DMS53 treated with DMSO at 0.1 percent for 48 hours (cell line): ENCODE measurements at regions not wholly inside any gene's neighbourhood (a gene's known extent, or its start where the extent isn't known, plus 50 kb on each side); places are given as distances from the start of the nearest gene placed in this dataset.

ENCODE experiments used
- DNase-seq: peaks from one replicate; lab custom pipeline; 2025; ENCODE audit not compliant: unreplicated experiment; lab: John Stamatoyannopoulos, UW

DNA sequence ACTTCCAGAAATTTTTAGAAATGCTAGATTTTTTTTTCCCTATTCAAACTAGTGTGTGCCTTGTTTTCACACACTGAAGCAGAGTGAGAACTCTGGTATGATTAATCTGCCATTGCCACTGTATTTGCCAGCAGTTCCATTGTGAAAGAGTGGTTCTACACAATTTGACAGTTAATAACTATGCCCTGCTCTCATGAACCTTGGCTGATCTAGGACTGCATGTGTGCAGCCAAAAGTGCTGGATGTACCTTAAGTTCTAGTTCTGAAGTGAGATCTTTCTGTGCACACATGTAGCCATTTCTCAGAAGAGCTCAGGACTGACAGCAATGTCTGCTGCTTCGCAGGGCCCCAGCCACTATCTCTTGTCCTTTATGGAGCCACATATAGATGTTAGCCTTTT, 328.2 kb upstream of the SPRY2 start:
- no peak for DNase-seq

DNA sequence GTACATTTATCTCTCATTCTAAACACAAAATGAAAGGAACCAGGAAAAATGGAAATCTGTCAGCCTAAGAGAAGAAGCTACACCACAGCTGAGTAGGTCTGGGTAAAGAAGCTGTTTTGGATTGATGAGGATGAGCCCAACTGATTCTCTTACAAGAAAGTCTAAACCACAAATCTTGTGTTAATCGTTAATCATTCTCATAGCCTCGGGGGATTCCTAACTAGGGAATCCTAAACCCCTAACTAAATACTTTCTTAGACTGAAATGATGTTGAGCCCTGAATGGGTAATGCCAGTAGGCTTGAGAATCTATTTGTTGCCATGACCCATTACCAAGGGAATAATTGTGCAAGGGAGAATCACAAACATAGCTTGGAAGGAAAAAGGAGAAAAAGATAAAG, 327.5 kb upstream of the SPRY2 start:
- DNase-seq: no peak

DNA sequence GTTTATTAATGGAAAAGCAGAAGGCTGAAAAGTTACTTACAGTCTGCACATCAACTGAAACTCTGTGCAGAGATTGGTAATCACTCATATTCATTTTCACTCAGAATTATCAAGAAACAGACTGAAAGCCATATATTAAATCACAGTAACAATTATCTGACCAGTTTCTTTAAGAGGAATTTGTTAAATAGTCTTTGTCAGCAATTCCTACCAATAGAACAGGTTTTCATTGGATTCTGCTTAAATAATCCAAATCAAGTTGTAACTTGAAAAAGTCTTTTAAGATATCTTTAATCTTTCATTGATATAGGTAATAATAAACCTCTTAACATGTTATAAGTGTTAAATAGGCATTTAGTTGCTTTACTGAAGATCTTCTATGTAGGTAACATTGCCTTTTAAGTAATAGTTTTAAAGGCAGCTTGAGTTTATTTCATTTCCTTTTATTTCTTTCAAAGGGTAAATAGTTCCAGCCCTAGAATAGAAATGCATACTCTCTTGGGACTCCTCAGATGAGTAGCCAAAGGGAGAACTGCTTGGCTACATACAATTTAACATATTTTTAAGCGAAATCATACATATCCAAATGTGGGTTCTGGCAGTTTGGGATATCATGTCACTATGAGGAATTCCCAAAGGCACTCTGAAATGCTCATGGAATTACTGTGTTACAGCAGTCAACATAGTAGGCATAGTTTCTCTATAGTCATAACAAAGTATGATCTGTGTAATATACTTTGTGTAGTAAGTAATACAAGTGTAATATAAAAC, 326.0 kb upstream of the SPRY2 start:
- DNase-seq: no peak

DNA sequence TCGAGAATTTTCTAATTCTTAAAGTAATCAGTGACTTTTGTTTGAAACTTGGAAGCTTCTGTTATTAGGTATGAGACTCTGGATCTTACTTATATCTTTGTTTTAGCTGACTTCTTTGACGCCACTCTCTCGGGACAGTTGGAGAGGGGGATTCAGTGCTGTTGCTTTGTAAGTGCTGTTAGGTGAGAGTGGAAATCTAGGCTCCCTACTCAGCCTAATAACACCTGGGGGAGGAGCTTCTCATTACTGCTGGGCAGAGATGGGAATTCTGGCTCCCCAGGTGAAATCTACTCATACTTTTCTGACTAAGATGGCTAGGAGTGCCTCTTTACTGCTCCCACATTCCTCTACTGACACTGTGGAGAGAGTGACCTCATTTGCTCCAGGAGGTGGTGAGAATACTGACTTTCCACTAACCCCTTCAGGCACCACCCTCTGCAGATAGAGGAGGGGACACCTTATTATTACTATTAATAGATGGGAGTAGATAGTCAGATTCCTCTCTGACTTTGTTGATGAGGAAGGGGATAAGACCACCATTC, 324.9 kb upstream of the SPRY2 start:
- DNase-seq: no peak

DNA sequence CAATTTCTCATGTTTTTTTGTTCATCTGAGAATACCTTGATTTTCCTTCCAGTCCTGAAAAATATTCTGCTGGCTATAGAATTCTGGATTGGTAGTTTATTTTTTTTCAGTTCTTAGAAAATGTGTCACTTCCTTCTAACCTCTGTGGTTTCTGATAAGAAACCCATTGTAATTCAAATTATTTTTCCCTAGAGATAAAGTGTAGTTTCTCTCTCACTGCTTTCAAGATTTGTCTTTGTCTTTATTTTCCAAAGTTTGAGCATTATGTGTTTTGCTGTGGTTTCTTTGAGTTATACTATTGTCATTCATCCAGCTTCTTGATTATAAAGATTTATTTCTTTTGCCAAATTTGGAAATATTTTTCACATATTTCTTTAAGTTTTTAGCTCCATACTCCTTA, 324.0 kb upstream of the SPRY2 start:
- no peak for DNase-seq

DNA sequence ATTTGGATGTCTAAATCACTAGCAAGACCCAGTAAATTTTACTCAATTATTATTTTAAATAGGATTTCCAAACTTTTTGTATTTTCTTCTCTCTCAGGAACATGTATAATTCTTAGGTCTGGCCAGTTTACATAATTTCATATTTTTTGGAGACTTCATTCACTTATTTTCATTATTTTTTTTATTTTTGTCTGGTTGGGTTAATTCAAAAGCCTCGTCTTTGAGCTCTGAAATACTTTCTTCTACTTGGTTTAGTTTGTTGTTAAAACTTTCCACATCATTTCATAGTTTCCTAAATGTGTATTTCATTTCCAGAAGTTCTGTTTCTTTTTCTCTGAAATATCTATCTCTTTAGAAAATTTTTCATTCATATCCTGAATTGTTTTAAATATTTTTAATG, 322.9 kb upstream of the SPRY2 start:
- DNase-seq: no peak

DNA sequence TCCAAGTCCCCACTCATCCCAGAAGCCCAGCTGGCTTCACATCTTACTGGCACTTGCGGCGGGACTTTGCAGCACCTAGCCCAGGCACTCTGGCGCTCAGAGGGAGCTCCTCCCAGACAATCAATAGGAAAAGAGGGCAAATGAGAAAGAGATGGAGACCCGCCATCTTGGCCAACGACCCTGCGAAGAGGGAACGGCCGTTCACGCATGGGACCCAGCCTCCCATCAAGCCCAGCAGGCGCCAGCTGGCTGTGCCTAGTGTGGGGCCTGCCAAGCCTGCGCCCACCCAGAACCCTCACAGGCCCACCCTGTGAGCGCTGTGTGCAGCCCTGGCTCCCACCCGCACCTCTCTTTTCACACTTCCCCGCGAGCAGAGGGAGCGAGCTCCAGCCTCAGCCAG, 317.8 kb upstream of the SPRY2 start:
- DNase-seq: no peak

DNA sequence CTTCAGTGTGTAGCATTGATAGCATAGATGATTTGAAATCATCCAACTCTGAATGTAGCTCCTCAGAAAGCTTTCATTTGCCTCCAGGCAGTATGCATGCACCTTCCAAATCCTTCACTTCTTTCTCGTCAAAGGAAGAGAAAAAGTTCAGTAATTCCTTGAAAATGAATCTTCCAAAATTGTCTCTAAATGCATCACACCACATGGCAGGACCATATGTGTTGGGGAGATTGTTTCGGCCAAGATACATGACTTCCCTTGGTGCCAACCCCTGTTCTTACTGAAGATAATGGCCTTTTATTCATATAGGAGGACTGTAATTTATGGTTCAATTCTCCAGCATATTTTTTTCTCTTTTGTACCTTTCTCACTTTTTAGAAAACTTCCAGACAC, 315.6 kb upstream of the SPRY2 start:
- no peak for DNase-seq

DNA sequence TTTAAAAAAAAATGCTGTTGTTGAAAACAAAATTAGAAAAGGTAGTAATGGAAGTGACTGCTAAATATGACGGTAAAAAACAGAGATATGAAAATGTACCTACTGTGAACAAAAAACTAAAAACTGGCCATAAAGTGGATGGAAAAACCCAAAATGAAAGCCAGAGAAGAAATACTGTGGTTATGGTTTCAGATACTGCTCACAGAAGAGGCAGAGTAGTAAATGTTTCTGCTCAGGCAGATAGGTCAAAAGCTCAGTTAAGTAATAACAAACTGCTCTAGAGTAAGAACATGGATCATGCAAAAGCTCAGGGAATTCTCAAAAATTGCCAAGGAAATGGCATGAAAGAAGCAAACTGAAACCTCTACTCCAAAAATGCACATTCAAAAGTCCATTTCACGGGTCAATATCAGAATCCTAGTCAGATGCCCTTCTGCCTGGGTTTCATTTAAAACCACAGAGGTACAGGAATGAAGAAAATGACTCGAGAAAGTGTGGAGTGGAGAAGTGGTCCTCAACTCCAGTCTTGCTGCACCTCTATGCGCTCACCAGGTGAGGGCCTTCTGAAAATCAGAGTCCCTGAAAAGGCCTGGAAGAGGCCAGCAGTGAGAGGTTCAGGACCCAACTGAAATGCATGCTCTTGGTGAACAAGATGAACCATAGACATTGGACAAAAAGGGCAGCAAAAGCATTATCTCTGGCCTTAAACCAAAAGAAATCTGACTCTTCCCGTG, 315.0 kb upstream of the SPRY2 start:
- DNase-seq: no peak

DNA sequence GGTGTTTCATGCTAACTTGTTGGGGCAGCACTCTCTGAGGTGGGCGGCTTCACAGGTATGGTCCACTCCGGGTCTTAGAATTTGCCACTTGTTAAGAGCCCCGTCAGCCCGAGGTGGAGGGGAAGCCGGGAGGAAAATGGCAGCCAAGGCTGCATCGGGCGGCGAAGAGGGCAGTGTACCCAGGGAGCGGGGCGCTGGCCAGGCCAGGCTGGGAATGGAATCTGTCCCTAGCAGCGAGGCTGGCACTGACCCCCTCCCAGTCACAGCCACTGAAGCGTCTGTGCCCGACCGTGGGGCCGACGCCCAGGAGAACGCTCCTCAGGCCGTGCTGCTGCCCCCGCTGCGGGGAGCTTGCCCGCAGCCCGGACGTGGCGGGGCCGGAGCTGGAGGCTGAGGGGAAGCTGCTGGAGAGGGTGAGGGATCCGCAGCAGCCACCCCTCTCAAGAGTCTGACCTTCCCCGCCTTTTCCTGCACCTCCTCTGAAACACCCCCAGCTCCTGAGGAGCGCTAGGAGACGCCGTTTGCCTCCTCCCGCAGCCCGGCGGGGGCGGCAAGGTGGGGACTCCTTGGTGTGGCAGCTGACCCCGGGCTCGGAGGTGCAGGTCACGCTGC, 313.8 kb upstream of the SPRY2 start:
- DNase-seq: no peak

DNA sequence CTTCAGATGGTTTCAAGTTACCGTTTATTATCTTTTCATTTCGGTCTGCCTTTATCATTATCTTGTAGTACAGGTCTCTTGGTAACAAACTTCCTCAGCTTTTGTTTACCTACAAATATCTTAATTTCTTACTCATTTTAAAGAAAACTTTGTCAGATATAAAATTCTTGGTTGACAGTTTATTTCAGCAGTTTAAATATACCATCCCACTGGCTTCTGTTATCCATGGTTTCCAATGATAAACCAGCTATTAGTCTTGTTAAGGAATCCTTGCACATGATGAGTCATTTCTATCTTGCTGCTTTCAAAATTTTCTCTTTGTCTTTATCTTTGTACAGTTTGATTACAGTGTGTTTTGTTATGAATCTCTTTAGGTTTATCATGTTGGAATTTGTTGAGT, 308.3 kb upstream of the SPRY2 start:
- DNase-seq: no peak

DNA sequence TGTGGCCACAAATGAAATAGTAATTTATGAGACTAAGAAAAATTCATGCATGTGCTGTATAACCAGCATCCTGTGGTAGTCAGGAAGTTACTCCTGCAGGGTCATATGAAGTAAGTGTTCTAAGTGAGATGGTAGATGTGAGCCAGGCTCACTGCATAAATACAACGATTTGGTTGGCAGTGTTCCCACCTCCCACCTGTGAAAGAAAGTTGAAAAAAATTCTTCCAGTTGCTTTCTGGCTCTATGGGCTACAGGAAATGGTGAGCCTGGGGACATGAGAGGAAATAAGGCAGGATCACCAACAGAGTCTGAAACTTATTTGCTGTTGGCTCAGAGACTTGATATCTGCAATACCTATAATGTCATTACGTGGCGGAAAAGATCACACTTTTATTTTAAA, 301.7 kb upstream of the SPRY2 start:
- DNase-seq: no peak

DNA sequence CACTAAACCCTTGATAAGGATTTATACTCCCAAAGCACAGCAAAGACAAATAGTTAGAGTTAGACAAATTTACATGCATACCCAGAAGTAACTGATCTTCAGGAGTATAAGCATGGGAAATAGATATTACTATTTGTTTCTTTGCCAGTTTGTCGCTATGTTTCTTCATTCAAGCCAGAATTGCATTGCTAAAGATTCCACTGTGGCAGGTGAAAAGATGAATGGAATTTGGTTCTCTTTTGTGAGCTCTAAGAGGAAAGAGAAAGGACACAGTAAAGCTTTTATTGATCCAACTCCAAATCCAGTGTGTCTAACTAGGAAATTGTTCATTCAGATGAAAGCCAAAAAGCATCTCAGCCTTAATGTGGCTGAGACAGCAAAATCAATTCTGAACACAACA, 292.3 kb upstream of the SPRY2 start:
- no peak for DNase-seq

DNA sequence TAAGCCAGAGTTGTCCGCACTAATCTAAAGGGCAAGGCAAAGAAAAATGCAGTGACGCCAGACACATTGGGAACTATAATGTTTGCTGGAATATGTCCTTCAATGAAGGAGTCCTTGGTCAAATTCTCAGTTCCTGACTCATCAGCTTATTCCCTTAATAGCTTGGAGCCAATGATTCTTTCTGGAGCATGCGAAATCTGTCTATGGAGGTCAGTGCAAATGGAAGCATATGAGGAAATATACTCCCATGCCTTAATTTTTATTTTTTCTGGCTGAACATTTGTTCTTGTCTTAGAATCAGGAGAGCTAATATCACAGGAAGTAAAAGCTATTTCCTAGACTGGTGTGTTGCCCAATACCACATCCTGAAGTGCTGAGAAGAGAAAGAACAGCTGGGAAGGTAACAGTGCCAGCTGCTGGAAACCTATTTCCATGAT, 289.8 kb upstream of the SPRY2 start:
- DNase-seq: no peak

DNA sequence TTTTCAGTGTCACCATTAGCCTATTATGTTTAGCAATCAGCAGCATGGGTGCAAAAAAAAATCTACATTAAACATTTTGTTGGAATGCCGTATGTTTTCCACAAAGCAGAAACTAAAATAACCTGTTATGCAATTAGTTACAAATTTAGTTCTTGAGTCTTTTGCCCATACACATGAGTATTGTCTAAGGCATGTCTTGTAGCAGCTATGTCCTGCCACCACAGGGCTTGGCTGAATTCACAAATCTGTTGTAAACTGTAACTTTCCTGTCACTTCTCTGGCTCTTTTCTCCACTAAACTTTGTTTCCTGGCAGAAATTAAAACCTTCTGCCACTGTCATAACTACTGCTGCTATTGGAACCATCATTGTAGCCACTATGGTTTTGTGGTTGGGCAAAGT, 277.9 kb upstream of the SPRY2 start:
- DNase-seq: no peak

DNA sequence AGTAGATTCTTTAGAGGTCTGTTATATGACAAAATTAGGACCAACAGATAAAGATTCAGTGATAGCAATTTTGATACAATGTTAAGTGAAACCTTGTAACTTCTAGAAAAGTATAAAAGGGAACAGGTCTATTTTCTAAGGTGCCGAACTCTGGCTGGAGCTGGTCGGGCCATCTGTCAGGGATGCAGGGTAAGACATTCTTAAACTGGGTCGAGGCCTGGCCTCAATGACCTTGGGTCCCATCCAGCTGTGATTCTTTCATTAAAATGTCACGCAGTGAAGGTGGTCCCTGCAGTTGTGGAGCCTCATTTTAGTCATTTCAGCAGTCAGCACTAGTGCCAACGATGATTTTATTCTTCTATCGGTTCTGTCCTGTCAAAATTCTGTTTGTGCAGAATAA, 271.9 kb upstream of the SPRY2 start:
- no peak for DNase-seq

DNA sequence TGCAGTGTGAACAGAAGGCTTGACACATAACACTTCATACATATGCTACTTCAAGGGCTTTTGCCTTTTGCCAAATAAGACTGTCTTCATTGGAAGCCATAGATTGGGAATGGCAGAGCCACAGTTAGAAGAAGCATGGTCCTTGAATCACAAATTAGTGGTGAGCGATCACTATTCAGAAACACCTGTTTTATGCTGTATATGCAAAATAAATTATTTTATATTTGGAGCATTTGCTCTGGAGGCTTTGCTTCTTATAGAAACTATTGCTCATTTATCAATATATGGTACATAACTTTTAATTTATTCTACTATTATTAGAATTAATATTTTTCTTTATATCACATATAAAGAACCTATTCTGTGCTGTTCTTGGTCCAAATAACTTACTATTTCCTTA, 270.4 kb upstream of the SPRY2 start:
- DNase-seq: no peak

DNA sequence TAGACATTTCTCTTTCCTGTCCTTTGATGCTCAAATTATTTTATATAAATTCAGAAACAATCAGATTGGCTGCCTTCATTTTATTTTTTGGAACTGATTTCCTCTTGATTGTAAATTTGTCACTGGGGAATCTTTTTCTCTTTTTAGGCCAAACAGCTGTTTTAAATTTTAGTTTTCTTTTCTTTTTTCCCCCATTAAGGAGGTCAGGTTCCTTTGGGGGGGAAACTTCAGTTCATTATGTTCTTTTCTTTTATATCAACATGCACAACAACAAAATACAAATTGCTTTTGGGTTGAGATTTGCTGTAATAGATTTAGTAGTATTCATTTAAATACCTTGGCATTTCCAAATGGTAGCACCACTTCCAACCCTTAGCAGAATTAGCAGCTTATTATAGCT, 264.8 kb upstream of the SPRY2 start:
- no peak for DNase-seq

DNA sequence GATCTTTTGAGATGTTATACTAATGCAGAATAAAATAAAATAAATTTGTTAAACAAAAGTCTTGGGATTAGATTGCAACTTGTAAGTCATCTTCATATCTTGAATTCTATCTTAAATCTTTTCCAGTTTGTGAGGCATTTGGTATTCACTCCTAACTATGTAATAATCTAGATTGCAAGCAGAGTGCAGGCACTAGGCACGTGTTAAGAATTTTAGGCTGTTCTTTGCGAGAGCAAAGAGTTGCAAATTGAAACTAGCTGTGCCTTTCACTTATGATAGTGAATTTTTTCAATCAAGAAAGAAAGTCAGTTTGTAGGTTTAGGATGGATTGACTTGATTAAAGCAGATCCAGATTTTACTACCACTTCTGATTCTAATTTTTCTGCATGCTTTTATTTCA, 264.1 kb upstream of the SPRY2 start:
- no peak for DNase-seq

DNA sequence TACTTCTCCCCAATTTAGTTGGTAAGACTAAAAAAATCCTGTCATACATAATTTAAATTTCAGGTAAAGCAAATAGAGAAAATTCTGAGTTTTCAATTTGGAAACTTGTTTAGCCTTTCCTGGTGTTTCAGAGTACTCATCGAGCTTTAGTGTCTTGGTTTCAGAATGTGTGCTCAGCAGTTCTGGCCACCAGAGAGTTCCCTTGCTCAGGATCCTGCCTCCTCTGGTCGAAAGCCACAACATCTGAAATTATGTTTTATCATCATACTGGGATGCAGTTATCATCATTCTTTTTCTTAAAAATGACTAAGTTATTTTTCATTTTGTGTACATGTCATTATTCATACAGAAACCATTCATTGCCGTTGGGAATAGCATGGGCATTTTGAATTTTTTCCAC, 263.2 kb upstream of the SPRY2 start:
- no peak for DNase-seq

DNA sequence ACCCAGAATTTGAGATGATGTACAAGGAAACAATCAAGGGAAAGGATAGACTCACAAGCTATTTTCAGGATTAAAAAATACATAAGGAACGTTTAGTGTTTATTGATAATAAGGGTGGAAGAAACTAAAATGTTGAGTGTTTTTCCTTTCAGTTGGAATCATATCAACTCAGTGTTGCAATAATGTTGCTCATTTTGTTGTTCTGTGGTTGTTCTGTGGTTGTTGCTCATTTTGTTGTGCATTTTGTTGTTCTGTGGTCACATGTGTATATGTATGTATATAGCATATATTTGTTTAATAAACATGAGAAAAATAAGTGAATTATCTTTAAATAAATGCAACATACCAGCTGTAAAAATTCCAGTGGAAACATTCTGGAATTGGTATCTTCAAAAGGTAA, 262.4 kb upstream of the SPRY2 start:
- DNase-seq: no peak

DNA sequence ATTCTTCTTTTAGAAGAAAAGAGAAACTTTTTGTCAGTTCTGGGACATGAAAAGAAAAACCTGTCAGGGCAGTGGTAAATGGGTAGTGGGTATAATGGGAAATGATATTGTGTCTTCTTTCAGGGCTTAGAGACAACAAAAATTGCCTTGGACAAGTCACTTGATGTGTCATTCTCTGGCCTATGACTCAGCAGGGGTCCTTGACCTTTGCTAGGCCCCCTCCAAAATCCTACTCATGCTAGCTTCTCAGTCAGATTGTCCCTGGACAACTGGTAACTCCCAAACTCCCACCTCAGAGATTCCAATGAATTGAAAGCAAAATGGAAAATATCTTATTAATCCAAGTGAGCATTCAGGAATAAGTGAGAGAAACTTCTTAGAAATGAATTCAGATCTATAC, 258.8 kb upstream of the SPRY2 start:
- no peak for DNase-seq
